NCI-H2029 (cell line): ENCODE measurements at regions not wholly inside any gene's neighbourhood (a gene's known extent, or its start where the extent isn't known, plus 50 kb on each side); places are given as distances from the start of the nearest gene placed in this dataset.
A peak's percentile ranks its signal among the peaks of the same experiment; 100 is the strongest.
"Not testable (repeated sequence)": the region's sequence is repeated elsewhere in the genome, so short reads cannot be mapped to it uniquely, and the experiment has no call there.

Experiments used
- DNase-seq: peaks from one replicate; lab custom pipeline; 2025; lab: John Stamatoyannopoulos, UW

GRCh38 chr16:22719945-22720344 lies 94.0 kb upstream of the HS3ST2 start:
- no peak for DNase-seq

DNA sequence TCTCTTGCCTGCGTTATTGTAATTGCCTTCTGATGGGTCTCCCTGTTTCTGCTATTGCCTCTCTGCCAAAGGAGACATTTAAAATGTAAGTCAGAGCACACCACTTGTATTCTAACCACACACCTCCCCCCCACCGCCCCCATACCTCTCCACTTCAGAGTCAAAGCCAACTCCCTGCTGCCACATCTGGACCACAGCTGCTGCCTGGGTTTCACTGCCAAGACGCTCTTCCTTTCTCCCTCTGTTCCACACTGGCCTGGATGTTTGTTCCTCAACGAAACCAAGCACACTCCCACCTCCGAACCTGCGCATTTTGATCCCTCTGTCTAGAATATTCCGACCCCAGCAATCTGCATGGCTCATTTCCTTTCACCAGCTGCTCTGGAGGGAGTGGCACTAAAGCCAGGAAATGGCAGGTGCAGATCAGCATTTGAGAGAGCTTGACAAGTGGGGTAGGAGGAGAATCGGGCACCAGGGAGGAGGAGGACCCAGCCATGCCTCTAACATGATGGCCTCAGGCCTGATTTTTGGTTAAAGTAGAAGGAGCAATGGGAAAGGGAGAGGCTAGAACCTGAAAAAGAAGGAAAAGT lies 92.4 kb upstream of the HS3ST2 start:
- peak; percentile 64 for DNase-seq

DNA sequence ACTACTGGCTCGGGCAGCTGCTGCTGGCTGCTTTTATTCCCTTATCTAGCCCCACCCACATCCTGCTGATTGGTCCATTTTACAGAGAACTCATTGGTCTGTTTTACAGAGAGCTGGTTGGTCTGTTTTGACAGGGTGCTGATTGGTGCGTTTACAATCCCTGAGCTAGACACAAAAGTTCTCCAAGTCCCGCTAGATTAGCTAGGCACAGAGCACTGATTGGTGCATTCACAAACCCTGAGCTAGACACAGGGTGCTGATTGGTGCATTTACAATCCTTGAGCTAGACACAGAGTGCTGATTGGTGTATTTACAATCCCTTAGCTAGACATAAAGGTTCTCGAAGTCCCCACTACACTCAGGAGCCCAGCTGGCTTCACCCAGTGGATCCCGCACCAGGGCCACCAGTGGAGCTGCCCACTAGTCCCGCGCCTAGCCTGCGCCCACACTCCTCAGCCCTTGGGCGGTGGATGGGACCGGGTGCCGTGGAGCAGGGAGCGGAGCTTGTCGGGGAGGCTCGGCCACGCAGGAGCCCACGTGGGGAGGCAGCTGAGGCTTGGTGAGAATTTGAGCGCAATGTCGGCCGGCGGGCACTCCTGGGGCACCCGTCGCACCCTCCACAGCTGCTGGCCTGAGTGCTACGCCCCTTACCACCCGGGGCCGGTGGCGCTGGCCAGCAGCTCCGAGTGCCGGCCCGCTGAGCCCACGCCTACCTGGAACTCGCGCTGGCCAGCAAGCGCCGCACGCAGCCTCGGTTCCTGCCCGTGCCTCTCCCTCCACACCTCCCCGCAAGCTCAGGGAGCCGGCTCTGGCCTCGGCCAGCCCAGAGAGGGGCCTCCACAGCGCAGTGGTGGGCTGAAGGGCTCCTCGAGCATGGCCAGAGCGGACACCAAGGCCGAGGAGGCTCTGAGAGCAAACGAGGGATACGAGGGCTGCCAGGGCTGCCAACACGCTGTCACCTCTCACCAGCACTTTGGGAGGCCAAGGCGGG lies 91.1 kb upstream of the HS3ST2 start:
- not testable (repeated sequence) for DNase-seq

- DNase-seq: peak; percentile 32
Observed at GRCh38 chr16:22726868-22727267, 87.1 kb upstream of the HS3ST2 start.

DNA sequence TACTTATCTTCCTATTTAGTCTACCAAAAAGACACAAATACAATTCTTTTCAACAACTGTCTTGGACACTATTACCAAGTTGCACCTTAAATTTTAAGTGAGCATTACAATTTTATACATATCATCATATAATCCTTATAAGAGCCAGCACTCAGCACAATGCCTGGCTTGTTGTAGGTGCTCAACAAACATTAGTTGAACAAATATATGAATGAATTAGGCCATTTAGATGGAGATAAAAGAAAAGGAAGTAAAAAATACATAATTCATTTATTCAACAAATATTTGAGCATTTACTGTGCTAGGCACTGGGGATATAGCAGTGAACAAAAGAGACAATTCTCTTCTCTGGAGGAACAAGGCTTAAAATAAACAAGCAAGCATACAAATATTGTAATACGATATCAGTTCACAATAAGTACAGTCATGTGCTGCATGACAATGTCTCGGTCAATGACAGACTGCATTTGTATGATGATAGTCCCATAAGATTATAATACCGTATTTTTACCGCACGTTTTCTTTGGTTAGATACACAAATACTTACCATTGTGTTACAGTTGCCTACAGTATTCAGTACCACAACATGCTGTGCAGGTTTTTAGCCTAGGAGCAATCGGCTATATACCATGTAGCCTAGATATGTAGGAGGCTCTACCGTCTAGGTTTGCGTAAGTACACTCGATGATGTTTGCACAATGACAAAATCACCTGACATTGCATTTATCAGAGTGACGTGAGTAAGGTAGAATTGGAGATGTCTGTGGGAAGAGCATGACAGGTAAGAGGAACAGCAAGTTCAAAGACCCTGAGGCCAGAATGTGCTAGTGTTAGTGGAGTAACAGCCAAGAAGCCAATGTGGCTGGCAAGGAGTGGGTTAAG lies 86.4 kb upstream of the HS3ST2 start:
- DNase-seq: peak; percentile 95

DNA sequence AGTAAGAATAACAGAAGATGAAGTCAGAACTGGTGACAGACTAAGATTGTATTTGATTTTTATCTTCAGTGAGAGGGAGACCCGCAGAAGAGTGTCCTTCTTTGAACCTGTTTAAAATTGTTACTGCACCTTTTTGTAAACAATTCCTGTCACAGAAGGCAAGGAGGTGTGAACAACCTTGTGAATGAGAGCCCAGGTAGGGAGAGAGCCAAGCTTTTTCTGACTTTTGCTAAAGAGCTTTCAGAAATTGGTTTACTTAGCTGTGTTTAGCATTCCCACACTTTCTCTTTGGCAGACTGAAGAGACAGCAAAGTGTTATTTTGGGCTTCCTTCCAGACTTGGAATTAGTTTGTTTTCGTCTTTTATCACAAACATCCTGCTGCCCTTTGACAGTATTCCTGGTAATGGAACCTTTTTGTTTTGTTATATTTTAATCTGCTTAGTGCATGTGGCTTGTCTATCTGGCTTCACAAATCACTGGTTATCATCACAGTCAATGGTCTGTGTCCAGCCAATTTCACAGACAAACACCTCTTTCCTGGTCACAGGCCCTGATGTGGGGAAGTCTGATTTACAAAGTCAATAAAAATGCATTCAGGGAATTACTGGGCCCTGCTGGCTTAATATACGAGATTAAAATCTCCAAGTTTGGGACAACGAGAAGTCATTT lies 85.7 kb upstream of the HS3ST2 start:
- peak; percentile 69 for DNase-seq

- no peak for DNase-seq
Observed at GRCh38 chr16:22732400-22732799, 81.6 kb upstream of the HS3ST2 start.

DNA sequence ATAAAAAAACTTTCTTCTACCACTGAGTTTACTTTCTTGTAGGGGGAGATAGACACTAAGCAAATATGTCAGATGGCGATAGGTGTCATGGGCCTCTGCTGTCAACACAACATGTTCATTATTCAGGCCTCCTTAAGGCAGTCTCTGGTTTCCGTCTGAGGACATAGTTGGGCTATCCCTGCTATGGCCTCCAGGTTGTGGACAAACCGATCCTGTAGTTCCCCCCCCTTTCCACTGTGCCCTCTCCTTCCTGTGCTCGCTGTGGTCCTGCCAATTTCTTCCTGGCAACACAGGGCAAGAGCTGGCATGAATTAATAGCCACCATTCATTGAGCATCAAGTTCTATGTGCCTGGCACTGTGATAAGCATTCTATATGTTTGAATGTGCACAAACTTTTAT lies 81.0 kb upstream of the HS3ST2 start:
- no peak for DNase-seq

- no peak for DNase-seq
Observed at GRCh38 chr16:22734368-22734767, 79.6 kb upstream of the HS3ST2 start.

- DNase-seq: no peak
Observed at GRCh38 chr16:22736791-22737190, 77.2 kb upstream of the HS3ST2 start.

DNA sequence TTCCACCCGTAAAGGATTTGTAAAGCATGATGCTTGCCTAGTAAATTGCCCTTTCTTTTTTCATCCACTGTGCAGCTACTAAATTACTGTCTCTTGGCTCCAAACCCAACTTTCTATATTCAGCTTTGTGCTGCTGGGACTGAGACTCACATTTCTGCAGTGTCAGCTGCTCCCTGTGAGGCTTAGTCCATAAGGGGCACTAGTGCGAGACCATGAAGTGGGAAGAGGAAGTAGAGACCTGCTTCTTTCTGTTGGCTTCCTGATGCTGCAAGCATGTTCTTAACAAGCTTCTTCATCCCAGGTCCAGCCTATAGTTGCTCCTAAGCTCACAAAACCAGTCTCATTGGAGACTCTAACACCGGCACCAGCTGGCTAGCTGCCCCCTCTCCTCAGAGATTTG lies 74.9 kb upstream of the HS3ST2 start:
- DNase-seq: no peak

- no peak for DNase-seq
Observed at GRCh38 chr16:22743401-22743800, 70.6 kb upstream of the HS3ST2 start.

GRCh38 chr16:22751104-22751667 lies 62.8 kb upstream of the HS3ST2 start:
- DNase-seq: no peak

- DNase-seq: no peak
Observed at GRCh38 chr16:22751685-22752084, 62.3 kb upstream of the HS3ST2 start.

DNA sequence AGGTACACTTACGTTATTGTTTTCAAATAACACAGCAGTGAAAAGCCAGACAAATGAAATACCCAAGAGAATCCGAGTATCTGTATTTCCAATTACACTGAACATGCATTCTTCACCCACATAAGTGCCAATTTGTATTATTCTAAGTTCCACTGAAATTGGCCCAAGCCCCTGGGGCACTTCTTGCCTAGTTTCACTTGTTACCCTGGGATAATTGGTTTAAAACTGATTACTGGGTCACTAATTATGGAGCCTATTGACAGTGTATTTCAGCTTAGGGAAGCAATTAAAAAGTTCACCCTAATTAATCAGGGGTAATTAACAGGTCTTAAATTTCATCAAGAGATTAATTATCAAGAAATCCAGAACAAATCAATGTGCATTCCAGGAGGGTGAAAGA lies 60.5 kb upstream of the HS3ST2 start:
- no peak for DNase-seq

- no peak for DNase-seq
Observed at GRCh38 chr16:22754577-22754976, 59.4 kb upstream of the HS3ST2 start.

DNA sequence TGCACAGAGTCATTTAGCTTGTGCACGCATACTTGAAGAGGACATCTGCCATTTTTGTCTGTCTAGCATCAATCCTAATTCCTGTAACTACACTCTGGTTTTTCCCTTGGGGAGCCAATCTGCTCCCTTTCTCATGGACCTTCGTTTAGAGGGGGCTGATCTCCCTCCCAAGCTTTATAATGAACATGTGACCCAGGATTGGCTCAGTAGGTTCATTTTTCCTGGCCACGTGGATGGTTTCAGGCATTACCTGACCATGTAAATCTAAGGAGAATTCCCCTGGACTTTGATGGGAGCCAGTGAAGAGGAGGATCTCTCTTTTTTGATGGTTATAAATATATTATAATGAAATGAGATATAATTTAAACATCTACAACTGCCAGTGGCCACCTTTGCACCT lies 56.8 kb upstream of the HS3ST2 start:
- DNase-seq: no peak

- no peak for DNase-seq
Observed at GRCh38 chr16:22762486-22762885, 51.5 kb upstream of the HS3ST2 start.

- no peak for DNase-seq
Observed at GRCh38 chr16:22763437-22764080, 50.4 kb upstream of the HS3ST2 start.
